ENCODE measurements at regions not wholly inside any gene's neighbourhood (a gene's known extent, or its start where the extent isn't known, plus 50 kb on each side); places are given as distances from the start of the nearest gene placed in this dataset.
"Not testable (repeated sequence)": the region's sequence is repeated elsewhere in the genome, so short reads cannot be mapped to it uniquely, and the experiment has no call there.

GRCh38 chr2:239719791-239720360 lies 305.3 kb downstream of the NDUFA10 start:
- DNase-seq (ENCODE audit: low read depth in 3 of 3, low spot score in 2 of 3) = no peak

DNA sequence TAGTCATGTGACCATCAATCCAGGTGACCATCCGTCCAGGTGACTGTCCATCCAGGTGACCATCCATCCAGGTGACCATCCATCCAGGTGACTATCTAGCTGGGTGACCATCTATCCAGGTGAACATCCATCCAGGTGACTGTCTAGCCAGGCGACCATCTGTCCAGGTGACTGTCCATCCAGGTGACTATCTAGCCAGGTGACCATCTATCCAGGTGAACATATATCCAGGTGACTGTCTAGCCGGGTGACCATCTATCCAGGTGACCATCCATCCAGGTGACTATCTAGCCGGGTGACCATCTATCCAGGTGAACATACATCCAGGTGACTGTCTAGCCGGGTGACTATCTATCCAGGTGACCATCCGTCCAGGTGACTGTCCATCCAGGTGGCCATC lies 306.2 kb downstream of the NDUFA10 start:
- not testable (repeated sequence) for DNase-seq (ENCODE audit: low read depth in 3 of 3, low spot score in 2 of 3)

DNA sequence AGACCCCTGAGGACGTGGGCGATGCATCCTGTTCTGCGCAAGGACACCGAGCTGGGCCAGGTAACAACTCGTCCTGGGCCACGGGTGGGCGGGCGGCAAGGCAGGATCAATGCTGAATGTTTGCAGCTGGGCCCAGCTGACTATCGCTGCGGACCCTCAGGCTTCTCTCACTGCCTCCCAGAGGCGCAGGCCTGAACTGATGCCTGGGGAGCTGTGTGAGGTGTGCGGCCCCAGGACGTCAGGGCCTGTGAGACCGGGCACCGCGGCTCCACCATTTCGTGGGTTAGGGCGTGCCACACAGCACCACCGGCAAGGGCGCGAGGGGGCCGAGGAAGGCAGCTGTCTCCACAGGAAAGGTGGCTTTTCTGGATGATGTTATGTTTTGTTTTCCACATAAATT lies 307.4 kb downstream of the NDUFA10 start:
- DNase-seq (ENCODE audit: low read depth in 3 of 3, low spot score in 2 of 3) = no peak

DNA sequence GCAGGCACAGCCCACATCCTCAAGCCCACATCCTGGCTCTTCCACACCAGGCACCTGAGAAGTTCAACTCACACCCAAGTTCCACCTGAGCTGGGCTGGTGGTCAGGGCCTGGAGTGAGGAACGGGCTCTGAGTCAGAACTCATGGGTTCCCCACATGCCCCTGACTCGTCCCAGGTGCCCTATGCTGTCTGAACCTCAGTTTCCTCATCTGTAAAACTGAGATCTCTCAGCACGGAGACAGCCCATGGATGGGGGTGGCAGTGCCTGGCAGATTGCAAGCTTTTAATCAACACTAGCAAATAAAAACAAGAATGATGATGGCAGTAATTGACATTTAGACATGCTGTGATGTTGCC lies 307.8 kb downstream of the NDUFA10 start:
- DNase-seq (ENCODE audit: low read depth in 3 of 3, low spot score in 2 of 3) = no peak

DNA sequence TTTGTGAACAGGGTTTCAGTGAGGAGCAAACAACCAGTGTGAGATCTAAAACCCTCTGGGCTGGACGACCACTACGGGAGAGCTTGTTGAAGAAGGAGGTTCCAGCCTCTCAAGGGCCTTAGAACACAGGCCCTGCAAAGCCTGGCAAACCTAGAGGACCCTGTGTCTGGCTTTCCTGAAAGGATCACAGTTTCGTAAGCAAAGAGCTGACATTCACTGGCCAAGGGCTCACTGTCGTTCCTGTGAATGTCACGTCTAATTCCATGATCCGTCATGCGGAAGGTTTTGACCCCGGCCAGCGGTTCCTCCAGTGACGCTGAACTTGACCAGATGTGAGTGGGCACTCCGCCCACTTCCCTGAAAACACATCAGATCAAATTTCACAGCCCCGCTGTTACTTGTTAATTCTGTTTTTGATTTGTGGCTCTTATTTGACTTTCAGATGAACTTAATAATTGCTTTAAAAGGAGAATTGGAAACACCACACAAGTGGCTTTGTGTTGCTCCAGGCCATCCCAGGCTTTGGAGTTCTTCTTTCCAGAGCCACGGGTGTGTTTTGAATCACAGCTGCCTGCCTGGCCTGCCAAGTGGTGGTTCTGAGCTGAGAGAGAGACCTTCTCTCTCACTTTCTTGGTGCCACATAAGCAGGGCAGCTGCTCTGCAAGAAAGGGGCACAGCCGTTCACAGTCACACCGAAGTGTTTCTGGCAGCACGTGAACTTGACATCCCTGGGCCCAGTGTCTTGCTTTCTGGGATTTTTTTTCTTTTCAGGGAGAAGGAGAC lies 308.4 kb downstream of the NDUFA10 start:
- DNase-seq (ENCODE audit: low read depth in 3 of 3, low spot score in 2 of 3) = peak in 1 of 3 donors; percentile 52

DNA sequence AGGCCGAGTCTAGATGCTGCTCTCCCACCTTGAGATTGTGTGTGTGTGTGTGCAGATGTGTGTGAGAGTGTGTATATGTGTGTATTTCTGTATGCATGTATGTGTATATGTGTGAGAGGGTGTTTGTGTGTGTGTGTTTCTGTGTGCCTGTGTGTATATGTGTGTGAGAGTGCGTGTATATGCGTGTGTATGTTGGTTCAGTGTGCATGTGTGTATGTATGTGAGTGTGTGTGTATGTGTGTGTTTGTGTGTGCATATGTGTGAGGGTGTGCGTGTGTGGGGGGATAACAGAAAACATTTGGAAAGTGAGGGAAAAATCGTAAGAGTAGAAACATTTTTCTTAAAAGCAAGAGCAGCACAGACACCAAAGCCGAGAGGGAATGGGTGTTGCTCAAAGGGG lies 309.1 kb downstream of the NDUFA10 start:
- no peak for DNase-seq (ENCODE audit: low read depth in 3 of 3, low spot score in 2 of 3)

DNA sequence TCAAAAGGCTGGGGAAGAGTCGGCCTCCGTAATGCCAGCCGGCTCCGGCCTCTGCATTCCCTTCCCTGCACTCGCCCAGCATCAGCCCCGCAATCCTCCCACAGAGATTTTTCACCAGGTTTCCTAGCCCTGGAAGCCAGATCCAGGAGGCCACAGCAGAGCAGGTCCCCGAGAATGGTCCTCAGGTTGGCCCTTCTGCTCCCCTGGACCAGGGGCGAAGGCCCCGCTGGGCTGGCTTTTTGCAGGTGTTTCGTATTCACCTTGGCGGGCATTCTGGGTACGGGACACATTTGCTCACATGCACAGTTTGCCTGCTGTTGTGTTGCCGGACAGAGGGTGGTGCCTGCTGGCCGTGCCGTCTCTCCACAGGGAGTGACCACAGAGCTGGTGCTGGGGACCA lies 309.5 kb downstream of the NDUFA10 start:
- DNase-seq (ENCODE audit: low read depth in 3 of 3, low spot score in 2 of 3) = no peak

DNA sequence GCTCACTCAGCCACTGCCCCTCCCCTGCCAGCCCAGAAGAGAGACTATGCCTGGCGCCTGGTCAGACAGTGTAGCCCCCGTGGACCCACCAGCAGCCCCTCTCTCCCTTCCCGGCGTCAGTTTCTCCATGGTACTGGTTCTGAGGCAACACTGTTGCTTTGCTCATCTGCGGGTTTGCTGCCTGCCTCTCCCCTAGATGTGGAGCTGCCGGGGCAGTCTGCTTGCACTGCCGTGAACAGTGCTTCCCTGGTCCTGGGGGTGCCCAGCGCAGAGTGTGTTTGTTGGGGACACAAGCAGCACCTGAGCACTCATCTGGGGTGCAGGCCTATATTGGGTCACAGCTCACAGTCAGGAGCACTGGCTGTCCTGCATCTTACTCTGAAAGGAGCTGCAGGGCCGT lies 309.9 kb downstream of the NDUFA10 start:
- DNase-seq (ENCODE audit: low read depth in 3 of 3, low spot score in 2 of 3) = no peak

GRCh38 chr2:239714116-239714515 lies 311.0 kb downstream of the NDUFA10 start:
- DNase-seq (ENCODE audit: low read depth in 3 of 3, low spot score in 2 of 3) = no peak

DNA sequence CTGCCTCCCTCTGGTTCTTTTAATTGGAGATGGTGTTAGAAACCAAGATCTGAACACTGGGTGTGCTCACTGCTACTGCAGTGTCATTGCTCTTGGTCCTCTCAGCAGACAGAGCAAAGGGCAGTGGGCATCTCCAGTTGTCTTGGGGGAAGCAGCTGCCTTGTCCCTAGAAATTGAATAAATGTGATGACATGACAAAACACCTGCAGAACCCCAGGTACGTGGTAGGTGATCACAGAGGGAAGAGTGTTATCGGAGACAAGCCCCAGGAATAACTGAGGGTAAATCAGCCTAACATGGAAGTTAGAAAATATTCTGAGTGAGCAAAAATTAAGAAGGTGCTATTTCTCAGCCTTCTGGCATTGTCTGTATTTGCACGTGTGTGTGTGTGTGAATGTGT lies 311.9 kb upstream of the HDAC4 start:
- DNase-seq (ENCODE audit: low read depth in 3 of 3, low spot score in 2 of 3) = no peak

- DNase-seq (ENCODE audit: low read depth in 3 of 3, low spot score in 2 of 3) = no peak
These were observed 311.2 kb upstream of the HDAC4 start for GRCh38 chr2:239711911-239712570.

- no peak for DNase-seq (ENCODE audit: low read depth in 3 of 3, low spot score in 2 of 3)
These were observed 310.4 kb upstream of the HDAC4 start for GRCh38 chr2:239710953-239711861.

GRCh38 chr2:239706367-239706766 lies 305.5 kb upstream of the HDAC4 start:
- no peak for DNase-seq (ENCODE audit: low read depth in 3 of 3, low spot score in 2 of 3)

DNA sequence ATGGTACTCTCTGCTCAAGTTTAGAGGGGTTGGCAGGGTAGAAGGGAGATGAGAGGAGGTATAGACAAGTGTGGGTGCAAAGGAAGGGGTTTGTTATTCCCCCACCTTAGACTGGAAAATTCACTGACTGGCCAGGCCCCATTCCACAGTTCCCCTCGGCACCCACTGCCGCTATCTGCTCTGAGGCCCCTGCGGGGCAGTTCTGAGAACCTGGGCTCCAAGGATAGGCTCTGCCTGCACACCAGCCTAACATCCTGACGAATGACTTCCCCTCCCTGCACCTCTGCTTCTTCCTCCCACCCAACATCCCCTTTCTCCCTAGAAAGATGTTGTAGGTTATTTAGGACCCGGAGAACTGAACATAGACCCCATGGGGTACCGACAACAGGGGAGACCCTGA lies 303.9 kb upstream of the HDAC4 start:
- no peak for DNase-seq (ENCODE audit: low read depth in 3 of 3, low spot score in 2 of 3)

GRCh38 chr2:239703834-239704233 lies 303.0 kb upstream of the HDAC4 start:
- no peak for DNase-seq (ENCODE audit: low read depth in 3 of 3, low spot score in 2 of 3)

GRCh38 chr2:239700686-239701345 lies 300.0 kb upstream of the HDAC4 start:
- no peak for DNase-seq (ENCODE audit: low read depth in 3 of 3, low spot score in 2 of 3)

- DNase-seq (ENCODE audit: low read depth in 3 of 3, low spot score in 2 of 3) = no peak
These were observed 296.8 kb upstream of the HDAC4 start for GRCh38 chr2:239697399-239698164.

DNA sequence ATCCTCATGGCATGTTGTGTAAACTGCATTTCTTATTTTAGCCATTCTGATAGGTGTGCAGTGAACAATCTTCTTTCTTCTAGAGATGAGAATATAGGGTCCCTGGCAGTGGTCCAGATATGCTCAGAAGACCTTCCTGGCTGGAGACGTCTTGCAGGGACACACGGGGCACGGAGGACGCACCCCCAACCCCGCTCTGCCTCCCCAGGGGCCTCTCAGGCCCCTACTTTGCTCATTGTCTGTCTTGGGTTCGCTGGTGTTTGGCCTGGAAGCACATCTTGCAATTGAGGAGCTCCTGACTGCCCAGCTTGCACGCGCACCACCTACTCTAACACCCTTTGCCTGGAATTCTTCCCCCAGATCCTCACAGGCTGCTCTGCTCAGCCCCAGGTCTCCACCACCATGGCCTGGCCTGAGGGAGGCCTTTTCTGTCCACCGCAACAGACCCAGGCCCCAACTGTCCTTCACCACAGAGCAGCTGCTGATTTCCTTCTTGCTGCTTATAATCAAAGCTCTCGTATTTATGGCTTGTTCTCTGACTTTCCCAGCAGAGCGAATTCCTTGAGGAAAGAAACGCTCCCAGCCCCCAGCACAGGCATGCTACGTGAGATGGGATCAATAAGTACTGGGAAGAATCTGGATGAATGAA lies 295.9 kb upstream of the HDAC4 start:
- DNase-seq (ENCODE audit: low read depth in 3 of 3, low spot score in 2 of 3) = no peak

DNA sequence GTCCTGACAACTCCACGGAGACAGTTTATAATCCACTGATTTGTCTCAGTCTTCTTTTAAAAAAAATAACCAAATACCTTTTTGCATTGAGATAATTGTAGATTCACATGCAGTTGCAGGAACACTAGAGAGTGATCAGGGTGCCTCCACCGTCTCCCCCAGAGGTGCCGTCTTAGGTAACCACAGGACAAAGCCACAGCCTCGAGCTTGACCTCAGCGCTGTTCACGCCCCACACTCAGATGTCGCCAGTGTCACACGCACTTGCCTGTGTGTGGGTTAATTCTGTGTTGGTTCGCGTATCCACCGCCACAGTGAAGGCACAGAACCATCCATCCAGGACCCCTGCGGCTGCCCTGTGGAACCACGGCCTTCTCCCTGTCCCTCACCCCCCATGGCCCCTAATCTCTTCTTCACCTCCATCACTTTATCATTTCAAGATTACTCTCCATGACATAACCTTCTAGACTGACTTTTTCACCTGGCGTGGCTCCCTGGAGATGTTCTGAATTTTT lies 295.0 kb upstream of the HDAC4 start:
- DNase-seq (ENCODE audit: low read depth in 3 of 3, low spot score in 2 of 3) = no peak

All from right renal cortex interstitium (tissue), 3 donors.